ENCODE measurements at regions not wholly inside any gene's neighbourhood (a gene's known extent, or its start where the extent isn't known, plus 50 kb on each side); places are given as distances from the start of the nearest gene placed in this dataset.

DNA sequence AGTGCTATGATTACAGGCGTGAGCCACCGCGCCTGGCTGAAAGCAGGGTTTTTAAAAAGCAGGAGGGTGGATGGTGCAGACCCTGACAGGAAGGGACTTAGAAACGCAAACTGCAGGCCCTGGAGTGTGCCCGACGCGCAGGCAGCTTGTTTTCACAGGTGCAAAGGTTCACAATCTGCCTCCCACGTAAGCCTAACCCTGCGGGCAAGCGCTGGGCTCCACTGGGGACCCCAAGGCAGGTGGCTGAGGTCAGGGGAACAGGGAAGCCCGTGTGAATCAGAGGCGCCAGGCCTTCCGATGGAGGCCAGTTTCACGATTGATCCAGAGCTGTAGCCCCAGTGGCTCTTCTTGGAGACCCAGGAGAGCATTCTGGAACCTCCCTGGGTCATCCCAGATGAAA is 256.3 kb downstream of the BRD1 start:
- TF ChIP-seq, protein P1, sequence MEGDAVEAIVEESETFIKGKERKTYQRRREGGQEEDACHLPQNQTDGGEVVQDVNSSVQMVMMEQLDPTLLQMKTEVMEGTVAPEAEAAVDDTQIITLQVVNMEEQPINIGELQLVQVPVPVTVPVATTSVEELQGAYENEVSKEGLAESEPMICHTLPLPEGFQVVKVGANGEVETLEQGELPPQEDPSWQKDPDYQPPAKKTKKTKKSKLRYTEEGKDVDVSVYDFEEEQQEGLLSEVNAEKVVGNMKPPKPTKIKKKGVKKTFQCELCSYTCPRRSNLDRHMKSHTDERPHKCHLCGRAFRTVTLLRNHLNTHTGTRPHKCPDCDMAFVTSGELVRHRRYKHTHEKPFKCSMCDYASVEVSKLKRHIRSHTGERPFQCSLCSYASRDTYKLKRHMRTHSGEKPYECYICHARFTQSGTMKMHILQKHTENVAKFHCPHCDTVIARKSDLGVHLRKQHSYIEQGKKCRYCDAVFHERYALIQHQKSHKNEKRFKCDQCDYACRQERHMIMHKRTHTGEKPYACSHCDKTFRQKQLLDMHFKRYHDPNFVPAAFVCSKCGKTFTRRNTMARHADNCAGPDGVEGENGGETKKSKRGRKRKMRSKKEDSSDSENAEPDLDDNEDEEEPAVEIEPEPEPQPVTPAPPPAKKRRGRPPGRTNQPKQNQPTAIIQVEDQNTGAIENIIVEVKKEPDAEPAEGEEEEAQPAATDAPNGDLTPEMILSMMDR (IDR thresholded peaks at IDR 0.05), result no peak
- TF ChIP-seq POLR2AphosphoS5 (IDR thresholded peaks at IDR 0.05; ENCODE audit: low read depth, low read length) (no peak), SIN3A (IDR thresholded peaks at IDR 0.05; ENCODE audit: borderline replicate concordance, insufficient read depth, low read depth, low read length) (no peak), TCF7L2 (IDR thresholded peaks at IDR 0.05; ENCODE audit: low read depth, low read length) (no peak)
- TF ChIP-seq, protein P2, sequence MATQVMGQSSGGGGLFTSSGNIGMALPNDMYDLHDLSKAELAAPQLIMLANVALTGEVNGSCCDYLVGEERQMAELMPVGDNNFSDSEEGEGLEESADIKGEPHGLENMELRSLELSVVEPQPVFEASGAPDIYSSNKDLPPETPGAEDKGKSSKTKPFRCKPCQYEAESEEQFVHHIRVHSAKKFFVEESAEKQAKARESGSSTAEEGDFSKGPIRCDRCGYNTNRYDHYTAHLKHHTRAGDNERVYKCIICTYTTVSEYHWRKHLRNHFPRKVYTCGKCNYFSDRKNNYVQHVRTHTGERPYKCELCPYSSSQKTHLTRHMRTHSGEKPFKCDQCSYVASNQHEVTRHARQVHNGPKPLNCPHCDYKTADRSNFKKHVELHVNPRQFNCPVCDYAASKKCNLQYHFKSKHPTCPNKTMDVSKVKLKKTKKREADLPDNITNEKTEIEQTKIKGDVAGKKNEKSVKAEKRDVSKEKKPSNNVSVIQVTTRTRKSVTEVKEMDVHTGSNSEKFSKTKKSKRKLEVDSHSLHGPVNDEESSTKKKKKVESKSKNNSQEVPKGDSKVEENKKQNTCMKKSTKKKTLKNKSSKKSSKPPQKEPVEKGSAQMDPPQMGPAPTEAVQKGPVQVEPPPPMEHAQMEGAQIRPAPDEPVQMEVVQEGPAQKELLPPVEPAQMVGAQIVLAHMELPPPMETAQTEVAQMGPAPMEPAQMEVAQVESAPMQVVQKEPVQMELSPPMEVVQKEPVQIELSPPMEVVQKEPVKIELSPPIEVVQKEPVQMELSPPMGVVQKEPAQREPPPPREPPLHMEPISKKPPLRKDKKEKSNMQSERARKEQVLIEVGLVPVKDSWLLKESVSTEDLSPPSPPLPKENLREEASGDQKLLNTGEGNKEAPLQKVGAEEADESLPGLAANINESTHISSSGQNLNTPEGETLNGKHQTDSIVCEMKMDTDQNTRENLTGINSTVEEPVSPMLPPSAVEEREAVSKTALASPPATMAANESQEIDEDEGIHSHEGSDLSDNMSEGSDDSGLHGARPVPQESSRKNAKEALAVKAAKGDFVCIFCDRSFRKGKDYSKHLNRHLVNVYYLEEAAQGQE (IDR thresholded peaks at IDR 0.05; ENCODE audit: insufficient read depth in 1 of 2, low read depth in 2 of 2, low read length in 1 of 2), result no peak

Data from Panc1 (cell line).